Neural cell (in vitro differentiated cells): ENCODE measurements at regions not wholly inside any gene's neighbourhood (a gene's known extent, or its start where the extent isn't known, plus 50 kb on each side); places are given as distances from the start of the nearest gene placed in this dataset.

Experiments used
- CTCF ChIP-seq: fragments of 450-650 bp; IDR thresholded peaks from 2 replicates; pipeline ENCODE4 v1.5.1; 2014; ENCODE audit warnings: antibody characterized with exemption, mild to moderate bottlenecking, moderate library complexity; ENCODE audit not compliant: poor library complexity, severe bottlenecking
- EZH2 ChIP-seq: fragments of 200-600, 300-800 bp; shearing (Covaris generic), sonication (generic); IDR thresholded peaks from 2 replicates; pipeline ENCODE4 v1.6.1; 2014; ENCODE audit warnings: antibody characterized with exemption, low read length, borderline replicate concordance, mild to moderate bottlenecking; ENCODE audit not compliant: insufficient read depth, poor library complexity, severe bottlenecking
- MXI1 ChIP-seq: fragments of 450-650 bp; conservative IDR thresholded peaks from 2 replicates; pipeline ENCODE4 v1.6.1; 2014; ENCODE audit warnings: antibody characterized with exemption, mild to moderate bottlenecking; ENCODE audit not compliant: poor library complexity, severe bottlenecking
- REST ChIP-seq: IDR thresholded peaks from 2 replicates; pipeline ENCODE4 v1.6.1; 2012; ENCODE audit warnings: borderline replicate concordance

GRCh38 chr4:14025111-14025510 is 397.6 kb upstream of the BOD1L1 start:
- TF ChIP-seq CTCF (no peak), EZH2 (no peak), MXI1 (no peak), REST (no peak)
